ENCODE measurements at regions not wholly inside any gene's neighbourhood (a gene's known extent, or its start where the extent isn't known, plus 50 kb on each side); places are given as distances from the start of the nearest gene placed in this dataset.
"Not testable (repeated sequence)": the region's sequence is repeated elsewhere in the genome, so short reads cannot be mapped to it uniquely, and the experiment has no call there.

- in situ Hi-C loops (cut with MboI; ENCODE audit: low pct_ligation_motif_present in 1 of 4, low pct_unique_long_range_greater_than_20kb in 1 of 4, low sequenced_read_pairs in 3 of 4) (no loop called here), intact Hi-C loops (cut with DNase I; ENCODE audit: low total_unique reads) (no loop called here)
- WGBS, 2 donors (ENCODE audit: low coverage in 1 of 2), result 60 to 87% methylated on average over 1 to 6 of the region's 6 CpGs
- TF ChIP-seq EP300 (IDR thresholded peaks at IDR 0.05; ENCODE audit: low read depth) (no peak), POLR2A (IDR thresholded peaks at IDR 0.05) (no peak), CTCF (IDR thresholded peaks at IDR 0.05) (no peak), POLR2AphosphoS5 (IDR thresholded peaks at IDR 0.05) (no peak)
- Histone ChIP-seq H3K4me3 (no peak overlapping the region), H3K4me1 (no peaks in the 10 kb centered on the region), H3K27me3 (no peaks in the 10 kb centered on the region), H3K9me3 (no peaks in the 10 kb centered on the region), H3K27ac (no peak overlapping the region), H3K36me3 (no peaks in the 10 kb centered on the region)
- DNase-seq, result no peak
Observed at GRCh38 chr9:119881898-119882297, 512.7 kb upstream of the BRINP1 start.

- Histone ChIP-seq H3K27ac (no peak overlapping the region), H3K4me1 (no peaks in the 10 kb centered on the region), H3K27me3 (no peaks in the 10 kb centered on the region), H3K4me3 (no peak overlapping the region), H3K36me3 (no peaks in the 10 kb centered on the region), H3K9me3 (no peaks in the 10 kb centered on the region)
- WGBS, 2 donors (ENCODE audit: low coverage in 1 of 2), result 62 to 86% methylated on average over 3 of the region's 3 CpGs
- intact Hi-C loops (cut with DNase I; ENCODE audit: low total_unique reads) (no loop called here), in situ Hi-C loops (cut with MboI; ENCODE audit: low pct_ligation_motif_present in 1 of 4, low pct_unique_long_range_greater_than_20kb in 1 of 4, low sequenced_read_pairs in 3 of 4) (no loop called here)
- DNase-seq, result no peak
- TF ChIP-seq CTCF (IDR thresholded peaks at IDR 0.05), result no peak
- no peak for TF ChIP-seq POLR2AphosphoS5 (IDR thresholded peaks at IDR 0.05)
- no peak for TF ChIP-seq EP300 (IDR thresholded peaks at IDR 0.05; ENCODE audit: low read depth)
- TF ChIP-seq POLR2A (IDR thresholded peaks at IDR 0.05), result no peak
Observed at GRCh38 chr9:119880361-119880760, 511.1 kb upstream of the BRINP1 start.

- 57 to 78% methylated on average over 1 to 6 of the region's 6 CpGs for WGBS, 2 donors (ENCODE audit: low coverage in 1 of 2)
- intact Hi-C loops (cut with DNase I; ENCODE audit: low total_unique reads), result no loop called here
Observed at GRCh38 chr9:119877306-119877705, 508.1 kb upstream of the BRINP1 start.

GRCh38 chr9:119873877-119874276 is 504.6 kb upstream of the BRINP1 start:
- Histone ChIP-seq H3K27me3 (no peaks in the 10 kb centered on the region), H3K36me3 (no peaks in the 10 kb centered on the region), H3K4me1 (no peaks in the 10 kb centered on the region), H3K9me3 (no peaks in the 10 kb centered on the region), H3K4me3 (no peak overlapping the region), H3K27ac (no peak overlapping the region)
- intact Hi-C loops (cut with DNase I; ENCODE audit: low total_unique reads), result no loop called here
- DNase-seq, result no peak
- TF ChIP-seq CTCF (IDR thresholded peaks at IDR 0.05) (no peak), EP300 (IDR thresholded peaks at IDR 0.05; ENCODE audit: low read depth) (no peak), POLR2AphosphoS5 (IDR thresholded peaks at IDR 0.05) (no peak)
- in situ Hi-C loops (cut with MboI; ENCODE audit: low pct_ligation_motif_present in 1 of 4, low pct_unique_long_range_greater_than_20kb in 1 of 4, low sequenced_read_pairs in 3 of 4), result no loop called here
- WGBS, 2 donors (ENCODE audit: low coverage in 1 of 2), result 57 to 71% methylated on average over 3 of the region's 3 CpGs

More at GRCh38 chr9:119877306-119877705, 508.1 kb upstream of the BRINP1 start:
- H3K27ac ChIP-seq, result no peak overlapping the region
- TF ChIP-seq CTCF (IDR thresholded peaks at IDR 0.05) (no peak), EP300 (IDR thresholded peaks at IDR 0.05; ENCODE audit: low read depth) (no peak), POLR2AphosphoS5 (IDR thresholded peaks at IDR 0.05) (no peak), POLR2A (IDR thresholded peaks at IDR 0.05) (no peak)
- no peaks in the 10 kb centered on the region for H3K27me3 ChIP-seq
- in situ Hi-C loops (cut with MboI; ENCODE audit: low pct_ligation_motif_present in 1 of 4, low pct_unique_long_range_greater_than_20kb in 1 of 4, low sequenced_read_pairs in 3 of 4), result no loop called here
- H3K9me3 ChIP-seq, result no peaks in the 10 kb centered on the region
- H3K4me1 ChIP-seq, result no peaks in the 10 kb centered on the region
- H3K4me3 ChIP-seq, result no peak overlapping the region
- DNase-seq, result no peak
- H3K36me3 ChIP-seq, result no peaks in the 10 kb centered on the region

GRCh38 chr9:119870251-119870650 is 501.0 kb upstream of the BRINP1 start:
- in situ Hi-C loops (cut with MboI; ENCODE audit: low pct_ligation_motif_present in 1 of 4, low pct_unique_long_range_greater_than_20kb in 1 of 4, low sequenced_read_pairs in 3 of 4); H3K9me3 ChIP-seq; H3K36me3 ChIP-seq; H3K27ac ChIP-seq; DNase-seq; H3K4me1 ChIP-seq; H3K4me3 ChIP-seq; intact Hi-C loops (cut with DNase I; ENCODE audit: low total_unique reads); H3K27me3 ChIP-seq: not testable (repeated sequence)
- 95% methylated on average over 26 of the region's 26 CpGs; no CpG with 5 or more reads in 1 of the 2 donors for WGBS, 2 donors (ENCODE audit: low coverage in 1 of 2)
